ENCODE measurements at regions not wholly inside any gene's neighbourhood (a gene's known extent, or its start where the extent isn't known, plus 50 kb on each side); places are given as distances from the start of the nearest gene placed in this dataset.

- TF ChIP-seq CTCF (IDR thresholded peaks at IDR 0.05) (no peak), POLR2AphosphoS5 (IDR thresholded peaks at IDR 0.05) (no peak)
Measured at GRCh38 chr10:105545101-105545500, 904.0 kb downstream of the SORCS3 start.
